ENCODE measurements at regions not wholly inside any gene's neighbourhood (a gene's known extent, or its start where the extent isn't known, plus 50 kb on each side); places are given as distances from the start of the nearest gene placed in this dataset.

- Mint-ChIP-seq H3K4me3 (no peak overlapping the region), H3K9me3 (ENCODE audit: low read depth) (no peaks in the 10 kb centered on the region), H3K36me3 (no peaks in the 10 kb centered on the region), H3K27me3 (no peaks in the 10 kb centered on the region), H3K4me1 (ENCODE audit: low read depth) (peaks cover 2% of the 10 kb centered on the region), H3K27ac (no peak overlapping the region)
Measured at GRCh38 chr9:16068476-16068875, 515.6 kb downstream of the CCDC171 start.

GRCh38 chr9:16069249-16069648, 516.4 kb downstream of the CCDC171 start:
- Mint-ChIP-seq H3K27ac (no peak overlapping the region), H3K27me3 (no peaks in the 10 kb centered on the region), H3K36me3 (no peaks in the 10 kb centered on the region), H3K4me3 (no peak overlapping the region), H3K4me1 (ENCODE audit: low read depth) (no peaks in the 10 kb centered on the region), H3K9me3 (ENCODE audit: low read depth) (no peaks in the 10 kb centered on the region)

- no peaks in the 10 kb centered on the region for H3K27me3 Mint-ChIP-seq
- no peaks in the 10 kb centered on the region for H3K9me3 Mint-ChIP-seq (ENCODE audit: low read depth)
- H3K4me3 Mint-ChIP-seq: no peak overlapping the region
- no peak overlapping the region for H3K27ac Mint-ChIP-seq
- no peaks in the 10 kb centered on the region for H3K36me3 Mint-ChIP-seq
- H3K4me1 Mint-ChIP-seq (ENCODE audit: low read depth): no peaks in the 10 kb centered on the region
Measured at GRCh38 chr9:16069671-16070454, 517.0 kb downstream of the CCDC171 start.

GRCh38 chr9:16070455-16071145, 517.8 kb downstream of the CCDC171 start:
- H3K4me3 Mint-ChIP-seq: no peak overlapping the region
- H3K9me3 Mint-ChIP-seq (ENCODE audit: low read depth): no peaks in the 10 kb centered on the region
- no peaks in the 10 kb centered on the region for H3K27me3 Mint-ChIP-seq
- H3K4me1 Mint-ChIP-seq (ENCODE audit: low read depth): no peaks in the 10 kb centered on the region
- no peak overlapping the region for H3K27ac Mint-ChIP-seq
- no peaks in the 10 kb centered on the region for H3K36me3 Mint-ChIP-seq

- no peaks in the 10 kb centered on the region for H3K4me1 Mint-ChIP-seq (ENCODE audit: low read depth)
- no peaks in the 10 kb centered on the region for H3K9me3 Mint-ChIP-seq (ENCODE audit: low read depth)
- H3K36me3 Mint-ChIP-seq: no peaks in the 10 kb centered on the region
- H3K27me3 Mint-ChIP-seq: no peaks in the 10 kb centered on the region
- H3K4me3 Mint-ChIP-seq: no peak overlapping the region
- H3K27ac Mint-ChIP-seq: no peak overlapping the region
Measured at GRCh38 chr9:16071400-16071799, 518.6 kb downstream of the CCDC171 start.

- Mint-ChIP-seq H3K4me3 (no peak overlapping the region), H3K4me1 (ENCODE audit: low read depth) (no peaks in the 10 kb centered on the region), H3K36me3 (no peaks in the 10 kb centered on the region), H3K27me3 (no peaks in the 10 kb centered on the region), H3K27ac (no peak overlapping the region), H3K9me3 (ENCODE audit: low read depth) (no peaks in the 10 kb centered on the region)
Measured at GRCh38 chr9:16074963-16075362, 522.1 kb downstream of the CCDC171 start.

- Mint-ChIP-seq H3K4me3 (no peak overlapping the region), H3K27me3 (no peaks in the 10 kb centered on the region), H3K27ac (no peak overlapping the region), H3K36me3 (no peaks in the 10 kb centered on the region), H3K4me1 (ENCODE audit: low read depth) (no peaks in the 10 kb centered on the region), H3K9me3 (ENCODE audit: low read depth) (no peaks in the 10 kb centered on the region)
Measured at GRCh38 chr9:16075696-16076095, 522.9 kb downstream of the CCDC171 start.

- H3K27ac Mint-ChIP-seq: no peak overlapping the region
- no peaks in the 10 kb centered on the region for H3K9me3 Mint-ChIP-seq (ENCODE audit: low read depth)
- H3K4me1 Mint-ChIP-seq (ENCODE audit: low read depth): no peaks in the 10 kb centered on the region
- no peaks in the 10 kb centered on the region for H3K27me3 Mint-ChIP-seq
- H3K36me3 Mint-ChIP-seq: no peaks in the 10 kb centered on the region
- no peak overlapping the region for H3K4me3 Mint-ChIP-seq
Measured at GRCh38 chr9:16076511-16076910, 523.7 kb downstream of the CCDC171 start.

- Mint-ChIP-seq H3K4me1 (ENCODE audit: low read depth) (no peaks in the 10 kb centered on the region), H3K27ac (no peak overlapping the region), H3K4me3 (no peak overlapping the region), H3K36me3 (no peaks in the 10 kb centered on the region), H3K27me3 (no peaks in the 10 kb centered on the region), H3K9me3 (ENCODE audit: low read depth) (peaks cover 5% of the 10 kb centered on the region)
Measured at GRCh38 chr9:16082796-16083195, 530.0 kb downstream of the CCDC171 start.

GRCh38 chr9:16085167-16085726, 532.4 kb downstream of the CCDC171 start:
- no peaks in the 10 kb centered on the region for H3K36me3 Mint-ChIP-seq
- H3K4me3 Mint-ChIP-seq: no peak overlapping the region
- no peak overlapping the region for H3K27ac Mint-ChIP-seq
- no peaks in the 10 kb centered on the region for H3K27me3 Mint-ChIP-seq
- H3K4me1 Mint-ChIP-seq (ENCODE audit: low read depth): no peaks in the 10 kb centered on the region
- peaks cover 8% of the 10 kb centered on the region for H3K9me3 Mint-ChIP-seq (ENCODE audit: low read depth)

GRCh38 chr9:16090907-16091629, 538.2 kb downstream of the CCDC171 start:
- H3K36me3 Mint-ChIP-seq: peaks cover 2% of the 10 kb centered on the region
- H3K27me3 Mint-ChIP-seq: no peaks in the 10 kb centered on the region
- H3K4me1 Mint-ChIP-seq (ENCODE audit: low read depth): no peaks in the 10 kb centered on the region
- H3K27ac Mint-ChIP-seq: no peak overlapping the region
- no peak overlapping the region for H3K4me3 Mint-ChIP-seq
- H3K9me3 Mint-ChIP-seq (ENCODE audit: low read depth): peaks cover 12% of the 10 kb centered on the region

GRCh38 chr9:16092142-16093091, 539.6 kb downstream of the CCDC171 start:
- Mint-ChIP-seq H3K27me3 (no peaks in the 10 kb centered on the region), H3K36me3 (peaks cover 2% of the 10 kb centered on the region), H3K4me1 (ENCODE audit: low read depth) (no peaks in the 10 kb centered on the region), H3K9me3 (ENCODE audit: low read depth) (peaks cover 7% of the 10 kb centered on the region), H3K4me3 (no peak overlapping the region), H3K27ac (no peak overlapping the region)

GRCh38 chr9:16098306-16098705, 545.5 kb downstream of the CCDC171 start:
- H3K4me3 Mint-ChIP-seq: no peak overlapping the region
- H3K36me3 Mint-ChIP-seq: peaks cover 2% of the 10 kb centered on the region
- H3K4me1 Mint-ChIP-seq (ENCODE audit: low read depth): no peaks in the 10 kb centered on the region
- H3K27ac Mint-ChIP-seq: no peak overlapping the region
- H3K27me3 Mint-ChIP-seq: no peaks in the 10 kb centered on the region
- peaks cover 3% of the 10 kb centered on the region for H3K9me3 Mint-ChIP-seq (ENCODE audit: low read depth)

All from activated naive CD8-positive, alpha-beta T cell (primary cell).